IMR-90 (cell line): ENCODE measurements at regions not wholly inside any gene's neighbourhood (a gene's known extent, or its start where the extent isn't known, plus 50 kb on each side); places are given as distances from the start of the nearest gene placed in this dataset.

ENCODE experiments used
- ATAC-seq: fragments of 200-7000 bp; cut with Tn5 transposase; 2 replicates; pipeline ENCODE4 v1.9.1; 2020; ENCODE audit warnings: low read depth, mild to moderate bottlenecking, moderate library complexity
- BruUV-seq: library from RNA; stranded (reverse); fragments of 400-500 nt; replicated peaks from 2 replicates; lab custom pipeline; 2021; lab: Mats Ljungman, UMichigan
- CTCF ChIA-PET: fragments of 300-600 bp; formaldehyde crosslinking; extraction: SDS; loops from one replicate; lab custom pipeline; 2021; ENCODE audit warnings: antibody characterized with exemption; lab: Yijun Ruan, JAX
- POLR2A ChIA-PET: fragments of 300-600 bp; sonication (Branson Sonifier 250); formaldehyde crosslinking; loops from one replicate; lab custom pipeline; 2022; ENCODE audit warnings: antibody characterized with exemption; ENCODE audit not compliant: unreplicated experiment; lab: Charles Lee
- DNase-seq: peaks from one replicate; pipeline ENCODE4 v3.0.0; 2013
- H2AFZ ChIP-seq: replicated peaks from 2 replicates; pipeline ENCODE3; 2013; ENCODE audit warnings: low read length, mild to moderate bottlenecking; ENCODE audit not compliant: poor library complexity
- H2AK5ac ChIP-seq: 2 replicates; pipeline ENCODE4 v1.6.1; 2013; ENCODE audit warnings: low read depth, low read length, inconsistent platforms
- H2AK9ac ChIP-seq: replicated peaks from 2 replicates; pipeline ENCODE3; 2013; ENCODE audit warnings: mild to moderate bottlenecking, low read depth, low read length, moderate library complexity; ENCODE audit not compliant: poor library complexity
- H2BK120ac ChIP-seq: 2 replicates; pipeline ENCODE4 v1.6.1; 2013; ENCODE audit warnings: low read depth, low read length, inconsistent platforms
- H2BK15ac ChIP-seq: 3 replicates; pipeline ENCODE4 v1.6.1; 2013; ENCODE audit warnings: low read depth, low read length, inconsistent platforms
- H2BK20ac ChIP-seq: 2 replicates; pipeline ENCODE4 v1.6.1; 2013; ENCODE audit warnings: low read depth, mild to moderate bottlenecking, inconsistent platforms, low read length, moderate library complexity
- H2BK5ac ChIP-seq: 2 replicates; pipeline ENCODE4 v1.6.1; 2013; ENCODE audit warnings: mild to moderate bottlenecking, low read depth, low read length, inconsistent platforms; ENCODE audit not compliant: poor library complexity, severe bottlenecking
- H3K14ac ChIP-seq: replicated peaks from 2 replicates; pipeline ENCODE4 v1.6.1; 2013; ENCODE audit warnings: low read depth, low read length, inconsistent platforms
- H3K18ac ChIP-seq: 2 replicates; pipeline ENCODE4 v1.6.1; 2013; ENCODE audit warnings: low read depth, low read length, control low read depth
- H3K23ac ChIP-seq: 2 replicates; pipeline ENCODE4 v1.6.1; 2013; ENCODE audit warnings: low read depth, low read length, inconsistent platforms
- H3K27ac ChIP-seq: 2 replicates; pipeline ENCODE4 v1.5.1; 2013; ENCODE audit warnings: mild to moderate bottlenecking, control low read depth, low read length; ENCODE audit not compliant: insufficient read depth
- H3K27me3 ChIP-seq: 2 replicates; pipeline ENCODE4 v1.6.1; 2013; ENCODE audit warnings: low read length; ENCODE audit not compliant: control insufficient read depth, insufficient read depth
- H3K36me3 ChIP-seq: 2 replicates; pipeline ENCODE4 v1.6.1; 2013; ENCODE audit warnings: low read length, mixed read lengths; ENCODE audit not compliant: control insufficient read depth, insufficient read depth
- H3K4ac ChIP-seq: 2 replicates; pipeline ENCODE4 v1.6.1; 2013; ENCODE audit warnings: low read depth, low read length, inconsistent platforms
- H3K4me1 ChIP-seq: 2 replicates; pipeline ENCODE4 v1.6.1; 2013; ENCODE audit warnings: low read length, mixed read lengths; ENCODE audit not compliant: control insufficient read depth, insufficient read depth
- H3K4me2 ChIP-seq: 2 replicates; pipeline ENCODE4 v1.6.1; 2013; ENCODE audit warnings: low read depth, mild to moderate bottlenecking, control low read depth, low read length, moderate library complexity
- H3K4me3 ChIP-seq: 2 replicates; pipeline ENCODE4 v1.5.1; 2013; ENCODE audit warnings: low read depth, mild to moderate bottlenecking, control low read depth, low read length, moderate library complexity; ENCODE audit not compliant: insufficient read depth
- H3K56ac ChIP-seq: 2 replicates; pipeline ENCODE4 v1.6.1; 2013; ENCODE audit warnings: low read length, inconsistent platforms; ENCODE audit not compliant: insufficient read depth; ENCODE audit errors: extremely low read depth
- H3K79me1 ChIP-seq, 2 experiments: 2 replicates each; pipeline ENCODE4 v1.6.1; 2013; ENCODE audit warnings: low read length in 2 of 2, inconsistent platforms in 1 of 2, low read depth in 1 of 2
- H3K9ac ChIP-seq: 2 replicates; pipeline ENCODE4 v1.6.1; 2013; ENCODE audit warnings: low read depth, low read length, control low read depth
- H3K9me1 ChIP-seq: 2 replicates; pipeline ENCODE4 v1.6.1; 2013; ENCODE audit warnings: low read length, inconsistent platforms; ENCODE audit not compliant: insufficient read depth
- H3K9me3 ChIP-seq: 2 replicates; pipeline ENCODE4 v1.6.1; 2013; ENCODE audit warnings: low read length; ENCODE audit not compliant: control insufficient read depth, insufficient read depth
- H4K20me1 ChIP-seq: 2 replicates; pipeline ENCODE4 v1.6.1; 2013; ENCODE audit warnings: low read length, inconsistent platforms; ENCODE audit not compliant: insufficient read depth
- H4K5ac ChIP-seq: 2 replicates; pipeline ENCODE4 v1.6.1; 2013; ENCODE audit warnings: mild to moderate bottlenecking, low read depth, low read length, control low read depth
- H4K8ac ChIP-seq, 2 experiments: 2 replicates each; pipeline ENCODE4 v1.6.1; 2013; ENCODE audit warnings: low read depth in 2 of 2, low read length in 2 of 2, control low read depth in 1 of 2, inconsistent platforms in 1 of 2
- H4K91ac ChIP-seq: 2 replicates; pipeline ENCODE4 v1.6.1; 2013; ENCODE audit warnings: low read depth, low read length, inconsistent platforms; ENCODE audit not compliant: insufficient read depth
- BHLHE40 ChIP-seq: fragments of 150-350 bp; IDR thresholded peaks from 2 replicates; pipeline ENCODE4 v1.6.1; 2016; ENCODE audit warnings: mild to moderate bottlenecking, low read depth, low read length
- FOS ChIP-seq: fragments of 150-350 bp; IDR thresholded peaks from 2 replicates; pipeline ENCODE4 v1.6.1; 2016; ENCODE audit warnings: low read depth, low read length
- MAFK ChIP-seq: IDR thresholded peaks from 2 replicates; pipeline ENCODE4 v1.6.1; 2012; ENCODE audit warnings: low read depth, low read length, improper control_type of control experiment
- MXI1 ChIP-seq: IDR thresholded peaks from 2 replicates; pipeline ENCODE4 v1.6.1; 2012; ENCODE audit warnings: low read depth, mild to moderate bottlenecking, low read length, moderate library complexity, borderline replicate concordance
- POLR2A ChIP-seq: IDR thresholded peaks from 2 replicates; pipeline ENCODE4 v1.6.1; 2012; ENCODE audit warnings: mild to moderate bottlenecking, low read depth, low read length
- SMC3 ChIP-seq: fragments of 150-350 bp; IDR thresholded peaks from 2 replicates; pipeline ENCODE4 v1.6.1; 2016; ENCODE audit warnings: low read depth, mild to moderate bottlenecking, antibody characterized with exemption, low read length, moderate library complexity
- WGBS, 2 experiments: methylation state at CpG; one replicate each; pipeline versions ENCODE4 v1.1.5 to v1.1.7; 2013; ENCODE audit warnings: missing lambda C conversion rate in 2 of 2; ENCODE audit not compliant: insufficient read length in 1 of 2; ENCODE audit errors: extremely low coverage in 2 of 2; 5-methylcytosine and 5-hydroxymethylcytosine counted together
- dilution Hi-C: fragments of 300-500 bp; cut with HindIII; formaldehyde crosslinking; loops from one replicate; pipeline ENCODE4 v1.14.3; 2018; ENCODE audit warnings: low sequenced_read_pairs; ENCODE audit not compliant: unreplicated experiment
- in situ Hi-C: fragments of 300-500 bp; cut with MboI; formaldehyde crosslinking; loops from 3 replicates; pipeline ENCODE4 v1.14.3; 2019; ENCODE audit warnings: low sequenced_read_pairs, inconsistent platforms, mixed read lengths
- intact Hi-C: fragments of 100-400 bp; cut with micrococcal nuclease; formaldehyde crosslinking; loops from 2 replicates; pipeline ENCODE4 v1.10.0; 2022

- TF ChIP-seq MXI1 (no peak), BHLHE40 (no peak)
Measured at GRCh38 chr2:217360781-217361482, 501.1 kb upstream of the TNP1 start (continued).

GRCh38 chr2:217360111-217360510, 500.2 kb upstream of the TNP1 start:
- Histone ChIP-seq H4K8ac (peak overlapping the region; percentile 61 to 91), H3K36me3 (no peaks in the 10 kb centered on the region), H2AK5ac (peak overlapping the region; percentile 99), H3K56ac (peak overlapping the region; percentile 76), H3K4me3 (no peak overlapping the region), H3K18ac (peak overlapping the region; percentile 94), H2BK20ac (peak overlapping the region; percentile 95), H3K27ac (peak overlapping the region; percentile 90), H3K14ac (peak overlapping the region; percentile 87), H2AFZ (no peak overlapping the region), H3K23ac (peak overlapping the region; percentile 95), H2BK5ac (peak overlapping the region; percentile 89), H3K79me1 (peaks cover 0 to 18% of the 10 kb centered on the region in 2 experiments; a peak in 3 of 4 replicates), H4K20me1 (no peaks in the 10 kb centered on the region), H3K27me3 (no peaks in the 10 kb centered on the region), H3K4me1 (peaks cover 32% of the 10 kb centered on the region), H3K9me1 (peaks cover 18% of the 10 kb centered on the region), H4K5ac (peak overlapping the region; percentile 95), H3K9ac (peak overlapping the region; percentile 39), H2BK120ac (peak overlapping the region; percentile 100), H4K91ac (peak overlapping the region; percentile 95), H2BK15ac (peak overlapping the region; percentile 92), H3K9me3 (no peaks in the 10 kb centered on the region), H2AK9ac (peak overlapping the region; percentile 82), H3K4ac (peak overlapping the region; percentile 96), H3K4me2 (no peak overlapping the region)
- DNase-seq (no peak), ATAC-seq (no peak)
- no peak for TF ChIP-seq MAFK
- TF ChIP-seq BHLHE40, result no peak
- no peak for TF ChIP-seq MXI1
- no peak for TF ChIP-seq SMC3
- TF ChIP-seq FOS, result no peak
- no peak for TF ChIP-seq POLR2A
- no TSS peak for BruUV-seq
- no CpG with 5 or more reads among the region's 2 CpGs for WGBS, 2 experiments
- ChIA-PET POLR2A (interaction anchor here (0.6 kb wide), 1 partner anchor 669 kb away, joined by 4 read pairs; no protein-coding TSS in a partner anchor), CTCF (interaction anchor here (0.6 kb wide), 1 partner anchor 257 kb away, joined by 3 read pairs; no protein-coding TSS in a partner anchor)
- dilution Hi-C loops (no loop called here), intact Hi-C loops (loop anchor here (10.0 kb wide), 1 partner anchor 665 kb away; the partner anchor contains the start of gene IGFBP5), in situ Hi-C loops (no loop called here)
